ENCODE measurements at regions not wholly inside any gene's neighbourhood (a gene's known extent, or its start where the extent isn't known, plus 50 kb on each side); places are given as distances from the start of the nearest gene placed in this dataset.

GRCh38 chr15:23503980-23504379 lies 56.9 kb upstream of the GOLGA6L2 start:
- ChIA-PET SMC1A (ENCODE audit: uncharacterized antibody, unreplicated experiment) (no interaction called here), RAD21 (ENCODE audit: unreplicated experiment) (no interaction called here), CTCF (no interaction called here), POLR2A (no interaction called here)
- ATAC-seq (no peak), DNase-seq (ENCODE audit: low read depth, low spot score) (no peak), FAIRE-seq (no peak)
- BruUV-seq (replicated peaks), result no TSS peak
- no peaks in the 10 kb centered on the region for H3K9me3 ChIP-seq (replicated peaks; ENCODE audit: control insufficient read depth, insufficient read depth, low read length)
- H3K4me2 ChIP-seq (ENCODE audit: control insufficient read depth, insufficient read depth), result no peak overlapping the region
- no peaks in the 10 kb centered on the region for H4K20me1 ChIP-seq (ENCODE audit: control insufficient read depth, insufficient read depth)
- no peaks in the 10 kb centered on the region for H3K36me3 ChIP-seq (ENCODE audit: control insufficient read depth in 2 of 2, insufficient read depth in 2 of 2, low read length in 1 of 2)
- no peaks in the 10 kb centered on the region for H3K79me2 ChIP-seq (ENCODE audit: control insufficient read depth, insufficient read depth, low read length)
- no peak overlapping the region for H3K27ac ChIP-seq (ENCODE audit: control insufficient read depth, insufficient read depth)
- H3K4me1 ChIP-seq (ENCODE audit: control insufficient read depth, insufficient read depth, low read length), result no peaks in the 10 kb centered on the region
- TF ChIP-seq FOS (IDR thresholded peaks at IDR 0.05; ENCODE audit: borderline replicate concordance, extremely low read depth, insufficient read length) (no peak), NFYB (IDR thresholded peaks at IDR 0.05; ENCODE audit: insufficient read depth, low read depth, low read length) (no peak), POLR2AphosphoS5 (IDR thresholded peaks at IDR 0.05; ENCODE audit: low read length) (no peak), SMAD1 (IDR thresholded peaks at IDR 0.05; ENCODE audit: low read depth, partially characterized antibody) (no peak), NR2F1 (conservative IDR thresholded peaks at IDR 0.05) (no peak), ATF3 (IDR thresholded peaks at IDR 0.05; ENCODE audit: borderline replicate concordance, extremely low read depth, low read depth, low read length) (no peak), EZH2 (IDR thresholded peaks at IDR 0.05; ENCODE audit: borderline replicate concordance, control insufficient read depth, low read depth, low read length) (no peak), SREBF1 (IDR thresholded peaks at IDR 0.05; ENCODE audit: low read length) (no peak), MTA2 (IDR thresholded peaks at IDR 0.05; ENCODE audit: low read depth) (no peak), CHD4 (IDR thresholded peaks at IDR 0.05) (no peak), BMI1 (IDR thresholded peaks at IDR 0.05; ENCODE audit: borderline replicate concordance) (no peak), SUPT20H (IDR thresholded peaks at IDR 0.05; ENCODE audit: borderline replicate concordance, control insufficient read depth, low read depth, low read length) (no peak), RUNX3 (IDR thresholded peaks at IDR 0.05; ENCODE audit: low read length) (no peak)
- TF ChIP-seq, protein P1, sequence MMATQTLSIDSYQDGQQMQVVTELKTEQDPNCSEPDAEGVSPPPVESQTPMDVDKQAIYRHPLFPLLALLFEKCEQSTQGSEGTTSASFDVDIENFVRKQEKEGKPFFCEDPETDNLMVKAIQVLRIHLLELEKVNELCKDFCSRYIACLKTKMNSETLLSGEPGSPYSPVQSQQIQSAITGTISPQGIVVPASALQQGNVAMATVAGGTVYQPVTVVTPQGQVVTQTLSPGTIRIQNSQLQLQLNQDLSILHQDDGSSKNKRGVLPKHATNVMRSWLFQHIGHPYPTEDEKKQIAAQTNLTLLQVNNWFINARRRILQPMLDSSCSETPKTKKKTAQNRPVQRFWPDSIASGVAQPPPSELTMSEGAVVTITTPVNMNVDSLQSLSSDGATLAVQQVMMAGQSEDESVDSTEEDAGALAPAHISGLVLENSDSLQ (IDR thresholded peaks at IDR 0.05), result no peak
- no peak overlapping the region for H2AFZ ChIP-seq (ENCODE audit: control insufficient read depth, low read depth, low read length)
- no peaks in the 10 kb centered on the region for H3K27me3 ChIP-seq (replicated peaks in 1 of 2; ENCODE audit: control insufficient read depth in 2 of 2, insufficient read depth in 2 of 2, low read length in 1 of 2)
- WGBS (ENCODE audit: insufficient coverage, insufficient replicate concordance, low lambda C conversion rate, missing lambda C conversion rate), result 10% methylated on average over 3 of the region's 3 CpGs
- H3K9ac ChIP-seq (ENCODE audit: control insufficient read depth, insufficient read depth, low read length), result no peak overlapping the region
- intact Hi-C loops (cut with micrococcal nuclease; ENCODE audit: unreplicated experiment) (no loop called here), in situ Hi-C loops (cut with MboI) (no loop called here)
- no peak overlapping the region for H3K4me3 ChIP-seq
